HepG2 (cell line): ENCODE measurements at regions not wholly inside any gene's neighbourhood (a gene's known extent, or its start where the extent isn't known, plus 50 kb on each side); places are given as distances from the start of the nearest gene placed in this dataset.

Experiments used
- ATAC-seq: fragments of 200-7000 bp; cut with Tn5 transposase; 3 replicates; pipeline ENCODE4 v1.9.1; 2020; ENCODE audit warnings: mild to moderate bottlenecking, moderate library complexity
- BruUV-seq: library from RNA; stranded (reverse); fragments of 400-500 nt; replicated peaks from 2 replicates; lab custom pipeline; 2021; lab: Mats Ljungman, UMichigan
- CTCF ChIA-PET: fragments of 300-600 bp; formaldehyde crosslinking; extraction: SDS; loops from one replicate; lab custom pipeline; 2021; ENCODE audit warnings: low total read pairs, inconsistent platforms, low intra/inter-chr PET ratio; lab: Yijun Ruan, JAX
- POLR2A ChIA-PET: fragments of 350-600 bp; sonication (Branson Sonifier 250); formaldehyde crosslinking; loops from one replicate; lab custom pipeline; 2020; ENCODE audit warnings: antibody characterized with exemption, inconsistent platforms; lab: Yijun Ruan, JAX
- DNase-seq: peaks from one replicate; pipeline ENCODE4 v3.0.0-alpha.2; 2015; ENCODE audit warnings: low spot score
- FAIRE-seq: peaks from 3 replicates; lab custom pipeline; 2011; peaks lifted over from hg19 to GRCh38; lab: Jason Lieb, UNC
- H2AFZ ChIP-seq: one replicate; pipeline ENCODE4 v1.6.1; 2011; ENCODE audit warnings: low read length, inconsistent platforms
- H3K27ac ChIP-seq: fragments of 300-600 bp; 3 replicates; pipeline ENCODE4 v1.8.0; 2011; ENCODE audit warnings: mixed run types, mild to moderate bottlenecking, mixed read lengths, low read length, inconsistent platforms; ENCODE audit not compliant: insufficient read depth; ENCODE audit errors: extremely low read length
- H3K27me3 ChIP-seq, 2 experiments: fragments of 200-600 bp in 1 of 2; 2 replicates in 1 of 2; 3 replicates in 1 of 2; pipeline versions ENCODE4 v1.6.0 to v1.8.0; 2011; ENCODE audit warnings: low read length in 2 of 2, mild to moderate bottlenecking in 2 of 2, moderate library complexity in 2 of 2, inconsistent platforms in 1 of 2; ENCODE audit not compliant: insufficient read depth in 2 of 2, control insufficient read depth in 1 of 2
- H3K36me3 ChIP-seq, 2 experiments: fragments of 200-600 bp in 1 of 2; replicated peaks in 1 of 2; 2 replicates in 1 of 2; 3 replicates in 1 of 2; pipeline versions ENCODE4 v1.5.1 to v1.8.0; 2011; ENCODE audit warnings: low read length in 2 of 2, inconsistent platforms in 1 of 2; ENCODE audit not compliant: insufficient read depth in 2 of 2, control insufficient read depth in 1 of 2
- H3K4me1 ChIP-seq: 2 replicates; pipeline ENCODE4 v1.5.1; 2012; ENCODE audit warnings: low read length, inconsistent platforms; ENCODE audit not compliant: insufficient read depth
- H3K4me2 ChIP-seq: 2 replicates; pipeline ENCODE4 v1.6.0; 2011; ENCODE audit warnings: low read depth, low read length, inconsistent platforms
- H3K4me3 ChIP-seq, 3 experiments: fragments of 200-600 bp in 1 of 3; sonication (generic), shearing (Covaris generic) in 1 of 3; replicated peaks in 1 of 3; 2 replicates each; pipeline ENCODE4 v1.5.1; 2011 to 2016; ENCODE audit warnings: low read length in 3 of 3, inconsistent platforms in 2 of 3, low read depth in 2 of 3, mild to moderate bottlenecking in 2 of 3, control low read depth in 1 of 3, mixed read lengths in 1 of 3; ENCODE audit not compliant: insufficient read depth in 1 of 3
- H3K79me2 ChIP-seq: one replicate; pipeline ENCODE4 v1.6.1; 2011; ENCODE audit warnings: low read length, inconsistent platforms; ENCODE audit not compliant: insufficient read depth
- H3K9ac ChIP-seq: 2 replicates; pipeline ENCODE4 v1.6.0; 2011; ENCODE audit warnings: mild to moderate bottlenecking, low read depth, low read length, inconsistent platforms; ENCODE audit not compliant: insufficient read depth
- H3K9me3 ChIP-seq: 2 replicates; pipeline ENCODE4 v1.5.1; 2012; ENCODE audit warnings: mild to moderate bottlenecking, low read length
- H4K20me1 ChIP-seq: 2 replicates; pipeline ENCODE4 v1.6.0; 2011; ENCODE audit warnings: inconsistent platforms, mild to moderate bottlenecking, low read length, moderate library complexity; ENCODE audit not compliant: insufficient read depth
- ATF7 ChIP-seq, 2 experiments: fragments of 450-650 bp in 1 of 2; sonication (generic) in 1 of 2; formaldehyde crosslinking in 1 of 2; IDR thresholded peaks; 2 replicates each; pipeline versions ENCODE4 v1.4.0 to v1.6.1; 2016 to 2020; ENCODE audit warnings: antibody characterized with exemption in 1 of 2, mild to moderate bottlenecking in 1 of 2, missing genetic modification reagents in 1 of 2
- ESRRA ChIP-seq: sonication (generic); formaldehyde crosslinking; IDR thresholded peaks from 2 replicates; pipeline ENCODE4 v1.5.1; 2020; ENCODE audit warnings: mild to moderate bottlenecking, low read depth, missing genetic modification reagents
- FOXA1 ChIP-seq, 2 experiments: fragments of 450-650 bp in 1 of 2; sonication (generic) in 1 of 2; formaldehyde crosslinking in 1 of 2; IDR thresholded peaks; 2 replicates each; pipeline versions ENCODE4 v1.4.0 to v1.6.1; 2016 to 2020; ENCODE audit warnings: missing genetic modification reagents in 1 of 2
- FOXO4 ChIP-seq: sonication (generic); formaldehyde crosslinking; conservative IDR thresholded peaks from 2 replicates; pipeline ENCODE4 v1.8.1; 2023; ENCODE audit warnings: missing genetic modification reagents
- GFI1 ChIP-seq: sonication (generic); formaldehyde crosslinking; IDR thresholded peaks from 2 replicates; pipeline ENCODE4 v1.5.0; 2020; ENCODE audit warnings: missing genetic modification reagents, mild to moderate bottlenecking, borderline replicate concordance
- MAFG ChIP-seq: sonication (generic); formaldehyde crosslinking; IDR thresholded peaks from 2 replicates; pipeline ENCODE4 v1.5.1; 2020; ENCODE audit warnings: mild to moderate bottlenecking, missing genetic modification reagents
- MZF1 ChIP-seq: sonication (generic); formaldehyde crosslinking; IDR thresholded peaks from 2 replicates; pipeline ENCODE4 v1.8.1; 2023; ENCODE audit warnings: mild to moderate bottlenecking, missing genetic modification reagents, borderline replicate concordance
- NBN ChIP-seq: fragments of 450-650 bp; conservative IDR thresholded peaks from 2 replicates; pipeline ENCODE4 v1.6.1; 2017
- NR0B2 ChIP-seq: sonication (generic); formaldehyde crosslinking; IDR thresholded peaks from 2 replicates; pipeline ENCODE4 v1.4.0; 2020; ENCODE audit warnings: mild to moderate bottlenecking, missing genetic modification reagents
- PAF1 ChIP-seq: IDR thresholded peaks from 2 replicates; pipeline ENCODE4 v1.6.1; 2016; ENCODE audit warnings: missing genetic modification reagents, missing compliant biosample characterization
- PCBP1 ChIP-seq: fragments of 200-400 bp; formaldehyde crosslinking; IDR thresholded peaks from 2 replicates; pipeline ENCODE4 v1.6.1; 2017; ENCODE audit warnings: mild to moderate bottlenecking, low read depth, low read length, borderline replicate concordance
- SPEN ChIP-seq: sonication (generic); formaldehyde crosslinking; IDR thresholded peaks from 2 replicates; pipeline ENCODE4 v1.5.1; 2020; ENCODE audit warnings: low read depth, mild to moderate bottlenecking, missing genetic modification reagents
- SYNCRIP ChIP-seq: fragments of 200-400 bp; formaldehyde crosslinking; IDR thresholded peaks from 2 replicates; pipeline ENCODE4 v1.6.1; 2018; ENCODE audit warnings: mild to moderate bottlenecking, low read depth, low read length; ENCODE audit not compliant: insufficient read depth
- ZBTB7B ChIP-seq: sonication (generic); formaldehyde crosslinking; IDR thresholded peaks from 2 replicates; pipeline ENCODE4 v1.4.0; 2020; ENCODE audit warnings: missing genetic modification reagents
- ZNF512B ChIP-seq: sonication (generic); formaldehyde crosslinking; IDR thresholded peaks from 2 replicates; pipeline ENCODE4 v1.5.1; 2020; ENCODE audit warnings: missing genetic modification reagents, mild to moderate bottlenecking, borderline replicate concordance
- ZNF607 ChIP-seq: sonication (generic); formaldehyde crosslinking; IDR thresholded peaks from 2 replicates; pipeline ENCODE4 v1.5.1; 2020; ENCODE audit warnings: missing genetic modification reagents, mild to moderate bottlenecking, borderline replicate concordance
- ZNF672 ChIP-seq: sonication (generic); formaldehyde crosslinking; IDR thresholded peaks from 2 replicates; pipeline ENCODE4 v1.8.1; 2022; ENCODE audit warnings: missing genetic modification reagents
- ZSCAN25 ChIP-seq: sonication (generic); formaldehyde crosslinking; IDR thresholded peaks from 2 replicates; pipeline ENCODE4 v1.8.0; 2022; ENCODE audit warnings: mild to moderate bottlenecking, missing genetic modification reagents
- WGBS: methylation state at CpG from one replicate; pipeline ENCODE4 v1.1.6; 2017; ENCODE audit warnings: low lambda C conversion rate; 5-methylcytosine and 5-hydroxymethylcytosine counted together
- in situ Hi-C: cut with HindIII; loops from 2 replicates; pipeline ENCODE4 v1.10.0; 2017; ENCODE audit warnings: low pct_unique_long_range_greater_than_20kb; ENCODE audit not compliant: extremely low pct_ligation_motif_present
- intact Hi-C: fragments of 100-400 bp; cut with micrococcal nuclease; formaldehyde crosslinking; loops from one replicate; pipeline ENCODE4 v1.10.0; 2022; ENCODE audit not compliant: unreplicated experiment

GRCh38 chr2:91477731-91478672 lies 2786.5 kb downstream of the RPIA start:
- no peaks in the 10 kb centered on the region for H4K20me1 ChIP-seq
- ChIA-PET CTCF (no interaction called here), POLR2A (no interaction called here)
- H3K4me2 ChIP-seq = peak overlapping the region; percentile 71
- FAIRE-seq = no peak
- no peak for DNase-seq
- no TSS peak for BruUV-seq
- no peak overlapping the region for H3K9ac ChIP-seq
- no peaks in the 10 kb centered on the region for H3K4me1 ChIP-seq
- intact Hi-C loops = no loop called here
- H3K9me3 ChIP-seq = no peaks in the 10 kb centered on the region
- peaks cover 7 to 25% of the 10 kb centered on the region in 2 experiments; a peak in 3 of 5 replicates for H3K27me3 ChIP-seq
- H3K27ac ChIP-seq = no peak overlapping the region
- no peak; the same call in 2 of the 3 replicates for ATAC-seq
- H3K4me3 ChIP-seq = peak overlapping the region; percentile 56 to 90 (median 70); a peak in 5 of 6 replicates
- 3% methylated on average over 123 of the region's 123 CpGs for WGBS
- no peaks in the 10 kb centered on the region for H3K36me3 ChIP-seq
- H2AFZ ChIP-seq = no peak overlapping the region
- no peaks in the 10 kb centered on the region for H3K79me2 ChIP-seq
- in situ Hi-C loops = no loop called here
- TF ChIP-seq ZBTB7B (CRISPR knock-in tag) = no peak
- TF ChIP-seq ZNF607 = 0 out of 2 replicates have a peak, but pooled peaks have one; percentile 28
- TF ChIP-seq PAF1 (CRISPR knock-in tag) = no peak
- TF ChIP-seq FOXA1 (IDR thresholded peaks at IDR 0.05) = no peak
- no peak for TF ChIP-seq FOXA1 (CRISPR knock-in tag; IDR thresholded peaks at IDR 0.05)
- no peak for TF ChIP-seq ATF7 (IDR thresholded peaks at IDR 0.05)
- TF ChIP-seq ATF7 (CRISPR knock-in tag; IDR thresholded peaks at IDR 0.05) = no peak
- no peak for TF ChIP-seq GFI1
- TF ChIP-seq SYNCRIP = no peak
- TF ChIP-seq MAFG (CRISPR knock-in tag) = 0 out of 2 replicates have a peak, but pooled peaks have one; percentile 16
- no peak for TF ChIP-seq NBN
- no peak for TF ChIP-seq SPEN (CRISPR knock-in tag)
- peak; percentile 95 for TF ChIP-seq ZNF512B (CRISPR knock-in tag)
- no peak for TF ChIP-seq ESRRA
- TF ChIP-seq PCBP1 = 0 out of 2 replicates have a peak, but pooled peaks have one; percentile 41
- TF ChIP-seq ZSCAN25 (CRISPR knock-in tag) = no peak
- no peak for TF ChIP-seq NR0B2
- 0 out of 2 replicates have a peak, but pooled peaks have one; percentile 42 for TF ChIP-seq MZF1 (CRISPR knock-in tag)
- no peak for TF ChIP-seq ZNF672 (CRISPR knock-in tag)
- 0 out of 2 replicates have a peak, but pooled peaks have one; percentile 65 for TF ChIP-seq FOXO4 (CRISPR knock-in tag)
